ENCODE measurements at regions not wholly inside any gene's neighbourhood (a gene's known extent, or its start where the extent isn't known, plus 50 kb on each side); places are given as distances from the start of the nearest gene placed in this dataset.

DNA sequence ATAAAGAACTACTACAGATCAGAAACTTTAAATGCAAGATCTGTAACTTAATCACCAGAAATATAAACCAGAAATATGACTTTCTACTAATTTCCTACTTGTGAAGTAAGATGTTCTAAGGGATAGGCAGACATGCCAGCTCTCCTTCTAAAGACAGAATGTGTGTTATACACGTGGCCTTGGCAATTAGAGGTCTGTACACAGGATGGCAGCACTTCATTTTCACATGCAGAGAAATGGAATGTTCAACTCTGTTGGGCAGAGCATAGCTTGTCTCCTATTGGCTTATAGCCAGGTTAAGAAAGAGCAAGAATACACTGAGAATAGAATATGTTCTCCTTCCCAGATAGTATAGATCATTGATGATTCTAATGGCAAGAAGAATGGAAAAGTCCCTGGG lies 403.8 kb downstream of the DAD1 start:
- TF ChIP-seq, protein P1, sequence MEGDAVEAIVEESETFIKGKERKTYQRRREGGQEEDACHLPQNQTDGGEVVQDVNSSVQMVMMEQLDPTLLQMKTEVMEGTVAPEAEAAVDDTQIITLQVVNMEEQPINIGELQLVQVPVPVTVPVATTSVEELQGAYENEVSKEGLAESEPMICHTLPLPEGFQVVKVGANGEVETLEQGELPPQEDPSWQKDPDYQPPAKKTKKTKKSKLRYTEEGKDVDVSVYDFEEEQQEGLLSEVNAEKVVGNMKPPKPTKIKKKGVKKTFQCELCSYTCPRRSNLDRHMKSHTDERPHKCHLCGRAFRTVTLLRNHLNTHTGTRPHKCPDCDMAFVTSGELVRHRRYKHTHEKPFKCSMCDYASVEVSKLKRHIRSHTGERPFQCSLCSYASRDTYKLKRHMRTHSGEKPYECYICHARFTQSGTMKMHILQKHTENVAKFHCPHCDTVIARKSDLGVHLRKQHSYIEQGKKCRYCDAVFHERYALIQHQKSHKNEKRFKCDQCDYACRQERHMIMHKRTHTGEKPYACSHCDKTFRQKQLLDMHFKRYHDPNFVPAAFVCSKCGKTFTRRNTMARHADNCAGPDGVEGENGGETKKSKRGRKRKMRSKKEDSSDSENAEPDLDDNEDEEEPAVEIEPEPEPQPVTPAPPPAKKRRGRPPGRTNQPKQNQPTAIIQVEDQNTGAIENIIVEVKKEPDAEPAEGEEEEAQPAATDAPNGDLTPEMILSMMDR (conservative IDR thresholded peaks at IDR 0.05): no peak
- TF ChIP-seq ZFX (IDR thresholded peaks at IDR 0.05): no peak

Measured in C4-2B (cell line).